ENCODE measurements at regions not wholly inside any gene's neighbourhood (a gene's known extent, or its start where the extent isn't known, plus 50 kb on each side); places are given as distances from the start of the nearest gene placed in this dataset.
"Not testable (repeated sequence)": the region's sequence is repeated elsewhere in the genome, so short reads cannot be mapped to it uniquely, and the experiment has no call there.

GRCh38 chr1:228796945-228797344, 61.7 kb downstream of the RHOU start:
- DNase-seq (ENCODE audit: extremely low spot score); CTCF ChIA-PET; POLR2A ChIA-PET: not testable (repeated sequence)

GRCh38 chr1:228798035-228798434, 62.8 kb downstream of the RHOU start:
- DNase-seq (ENCODE audit: extremely low spot score), result no peak
- ChIA-PET POLR2A (no interaction called here), CTCF (no interaction called here)
- no peak for TF ChIP-seq CTCF (IDR thresholded peaks at IDR 0.05; ENCODE audit: control extremely low read depth, extremely low read depth, low read depth, missing control alignments)

- no peak for DNase-seq (ENCODE audit: extremely low spot score)
- no peak for TF ChIP-seq CTCF (IDR thresholded peaks at IDR 0.05; ENCODE audit: control extremely low read depth, extremely low read depth, low read depth, missing control alignments)
- ChIA-PET CTCF (no interaction called here), POLR2A (no interaction called here)
Observed at GRCh38 chr1:228798548-228798947, 63.3 kb downstream of the RHOU start.

- TF ChIP-seq CTCF (IDR thresholded peaks at IDR 0.05; ENCODE audit: control extremely low read depth, extremely low read depth, low read depth, missing control alignments), result no peak
- DNase-seq (ENCODE audit: extremely low spot score), result no peak
- CTCF ChIA-PET, result no interaction called here
- POLR2A ChIA-PET, result no interaction called here
Observed at GRCh38 chr1:228799924-228800323, 64.6 kb downstream of the RHOU start.

GRCh38 chr1:228801068-228801467, 65.8 kb downstream of the RHOU start:
- TF ChIP-seq CTCF (IDR thresholded peaks at IDR 0.05; ENCODE audit: control extremely low read depth, extremely low read depth, low read depth, missing control alignments), result no peak
- DNase-seq (ENCODE audit: extremely low spot score), result no peak
- POLR2A ChIA-PET, result no interaction called here
- CTCF ChIA-PET, result interaction anchor here (1.4 kb wide), 1 partner anchor 23 kb away, joined by 3 read pairs; no protein-coding TSS in a partner anchor

- ChIA-PET POLR2A (no interaction called here), CTCF (interaction anchor here (1.2 to 1.4 kb wide), 3 partner anchors 11 to 24 kb away, joined by 3 to 4 read pairs (median 3); no protein-coding TSS in a partner anchor)
- DNase-seq (ENCODE audit: extremely low spot score), result no peak
- TF ChIP-seq CTCF (IDR thresholded peaks at IDR 0.05; ENCODE audit: control extremely low read depth, extremely low read depth, low read depth, missing control alignments), result no peak
Observed at GRCh38 chr1:228802386-228803220, 67.3 kb downstream of the RHOU start.

- no peak for TF ChIP-seq CTCF (IDR thresholded peaks at IDR 0.05; ENCODE audit: control extremely low read depth, extremely low read depth, low read depth, missing control alignments)
- CTCF ChIA-PET, result interaction anchor here (1.2 kb wide), 1 partner anchor 12 kb away, joined by 4 read pairs; no protein-coding TSS in a partner anchor
- DNase-seq (ENCODE audit: extremely low spot score), result no peak
- POLR2A ChIA-PET, result no interaction called here
Observed at GRCh38 chr1:228803421-228803820, 68.1 kb downstream of the RHOU start.
